ENCODE measurements at regions not wholly inside any gene's neighbourhood (a gene's known extent, or its start where the extent isn't known, plus 50 kb on each side); places are given as distances from the start of the nearest gene placed in this dataset.

GRCh38 chr2:37766106-37766505, 94.7 kb upstream of the CDC42EP3 start:
- DNase-seq, result no peak
- Histone ChIP-seq H2BK20ac (ENCODE audit: low read depth, low read length, poor library complexity, severe bottlenecking) (no peak overlapping the region), H2BK12ac (ENCODE audit: insufficient read length, low read depth, low read length) (no peak overlapping the region), H3K9ac (ENCODE audit: extremely low read depth, insufficient read length, low read length) (no peak overlapping the region), H2BK120ac (ENCODE audit: low read depth, low read length, poor library complexity, severe bottlenecking) (no peak overlapping the region), H3K4me1 (ENCODE audit: insufficient read depth, low read length) (no peaks in the 10 kb centered on the region), H3K4ac (ENCODE audit: low read depth, low read length) (no peak overlapping the region), H2BK15ac (ENCODE audit: low read depth, low read length) (no peak overlapping the region), H4K5ac (ENCODE audit: insufficient read length, low read depth, low read length) (no peak overlapping the region), H2AK5ac (ENCODE audit: insufficient read length, low read length) (no peak overlapping the region), H3K23ac (ENCODE audit: insufficient read length, low read depth, low read length) (no peak overlapping the region), H3K79me1 (ENCODE audit: insufficient read depth, low read depth, low read length, poor library complexity, severe bottlenecking) (no peaks in the 10 kb centered on the region), H3K56ac (ENCODE audit: insufficient read length, low read depth, low read length) (no peak overlapping the region), H3K79me2 (ENCODE audit: insufficient read depth, low read length) (no peaks in the 10 kb centered on the region), H3K9me3 (ENCODE audit: control insufficient read depth, low read depth, low read length) (no peaks in the 10 kb centered on the region), H3K18ac (ENCODE audit: insufficient read length, low read depth, low read length) (no peak overlapping the region), H3K27ac (ENCODE audit: insufficient read length, low read depth, low read length) (no peak overlapping the region), H4K20me1 (ENCODE audit: control insufficient read depth, insufficient read depth, insufficient read length) (no peaks in the 10 kb centered on the region), H2AFZ (ENCODE audit: low read length) (no peak overlapping the region), H3K27me3 (ENCODE audit: insufficient read depth, low read length) (no peaks in the 10 kb centered on the region), H3K4me2 (ENCODE audit: insufficient read depth, insufficient read length, low read length) (no peak overlapping the region), H4K91ac (ENCODE audit: insufficient read length, low read depth, low read length) (no peak overlapping the region), H3K14ac (ENCODE audit: insufficient read depth, low read length) (no peak overlapping the region), H3T11ph (ENCODE audit: low read length) (no peak overlapping the region), H3K23me2 (ENCODE audit: insufficient read length, low read depth, low read length, poor library complexity, severe bottlenecking) (no peaks in the 10 kb centered on the region), H2BK5ac (ENCODE audit: insufficient read length, low read length) (no peak overlapping the region), H4K8ac (replicated peaks; ENCODE audit: insufficient read length, low read depth, low read length) (no peak overlapping the region)
- Mint-ChIP-seq H3K36me3 (ENCODE audit: insufficient read depth in 1 of 3, low read depth in 3 of 3) (peaks cover 0 to 3% (median 0%) of the 10 kb centered on the region in 3 experiments; a peak in 2 of 7 replicates), H3K4me3 (no peak overlapping the region), H3K4me1 (peaks cover 8 to 9% of the 10 kb centered on the region in 2 experiments; a peak in 3 of 4 replicates), H3K9me3 (peaks cover 0 to 5% of the 10 kb centered on the region in 2 experiments; a peak in 2 of 5 replicates), H3K27ac (no peak overlapping the region; a peak in 1 of 7 replicates), H3K27me3 (ENCODE audit: low read depth) (no peaks in the 10 kb centered on the region)
- TF ChIP-seq, protein P1, sequence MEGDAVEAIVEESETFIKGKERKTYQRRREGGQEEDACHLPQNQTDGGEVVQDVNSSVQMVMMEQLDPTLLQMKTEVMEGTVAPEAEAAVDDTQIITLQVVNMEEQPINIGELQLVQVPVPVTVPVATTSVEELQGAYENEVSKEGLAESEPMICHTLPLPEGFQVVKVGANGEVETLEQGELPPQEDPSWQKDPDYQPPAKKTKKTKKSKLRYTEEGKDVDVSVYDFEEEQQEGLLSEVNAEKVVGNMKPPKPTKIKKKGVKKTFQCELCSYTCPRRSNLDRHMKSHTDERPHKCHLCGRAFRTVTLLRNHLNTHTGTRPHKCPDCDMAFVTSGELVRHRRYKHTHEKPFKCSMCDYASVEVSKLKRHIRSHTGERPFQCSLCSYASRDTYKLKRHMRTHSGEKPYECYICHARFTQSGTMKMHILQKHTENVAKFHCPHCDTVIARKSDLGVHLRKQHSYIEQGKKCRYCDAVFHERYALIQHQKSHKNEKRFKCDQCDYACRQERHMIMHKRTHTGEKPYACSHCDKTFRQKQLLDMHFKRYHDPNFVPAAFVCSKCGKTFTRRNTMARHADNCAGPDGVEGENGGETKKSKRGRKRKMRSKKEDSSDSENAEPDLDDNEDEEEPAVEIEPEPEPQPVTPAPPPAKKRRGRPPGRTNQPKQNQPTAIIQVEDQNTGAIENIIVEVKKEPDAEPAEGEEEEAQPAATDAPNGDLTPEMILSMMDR (conservative IDR thresholded peaks at IDR 0.05), result no peak
- WGBS (ENCODE audit: extremely low coverage, insufficient read length, low lambda C conversion rate), result no CpG with 5 or more reads among the region's 3 CpGs
